ENCODE measurements at regions not wholly inside any gene's neighbourhood (a gene's known extent, or its start where the extent isn't known, plus 50 kb on each side); places are given as distances from the start of the nearest gene placed in this dataset.

GRCh38 chr2:13474538-13474937 lies 757.8 kb downstream of the TRIB2 start:
- Mint-ChIP-seq H3K4me1 (no peaks in the 10 kb centered on the region), H3K9me3 (peaks cover 8 to 9% of the 10 kb centered on the region in 2 donors), H3K27ac (no peak overlapping the region), H3K36me3 (no peaks in the 10 kb centered on the region), H3K4me3 (no peak overlapping the region), H3K27me3 (ENCODE audit: low read depth in 2 of 2) (no peaks in the 10 kb centered on the region)
- H3K27ac ChIP-seq (ENCODE audit: low read length): no peak overlapping the region
- H3K27me3 ChIP-seq (ENCODE audit: control insufficient read depth, insufficient read depth, low read length): no peaks in the 10 kb centered on the region
- TF ChIP-seq CTCF (IDR thresholded peaks at IDR 0.05): no peak
- WGBS (ENCODE audit: insufficient coverage): 70% methylated on average over 4 of the region's 4 CpGs
- no peaks in the 10 kb centered on the region for H3K9me3 ChIP-seq (ENCODE audit: control insufficient read depth, insufficient read depth, low read length)
- no peak overlapping the region for H3K4me3 ChIP-seq (ENCODE audit: low read length)
- no peak for DNase-seq
- H3K36me3 ChIP-seq (ENCODE audit: control insufficient read depth, insufficient read depth, low read length): no peaks in the 10 kb centered on the region
- no peak for ATAC-seq
- no peaks in the 10 kb centered on the region for H3K4me1 ChIP-seq (ENCODE audit: control insufficient read depth, insufficient read depth, low read length)
- intact Hi-C loops (cut with micrococcal nuclease): no loop called here

GRCh38 chr2:13480057-13480456 lies 763.3 kb downstream of the TRIB2 start:
- intact Hi-C loops (cut with micrococcal nuclease): no loop called here
- DNase-seq: no peak

GRCh38 chr2:13481201-13481600 lies 764.5 kb downstream of the TRIB2 start:
- Histone ChIP-seq H3K27me3 (ENCODE audit: control insufficient read depth, insufficient read depth, low read length) (no peaks in the 10 kb centered on the region), H3K9me3 (ENCODE audit: control insufficient read depth, insufficient read depth, low read length) (no peaks in the 10 kb centered on the region), H3K27ac (ENCODE audit: low read length) (no peak overlapping the region), H3K4me3 (ENCODE audit: low read length) (no peak overlapping the region), H3K4me1 (ENCODE audit: control insufficient read depth, insufficient read depth, low read length) (no peaks in the 10 kb centered on the region), H3K36me3 (ENCODE audit: control insufficient read depth, insufficient read depth, low read length) (no peaks in the 10 kb centered on the region)
- Mint-ChIP-seq H3K4me3 (no peak overlapping the region), H3K27ac (no peak overlapping the region), H3K4me1 (no peaks in the 10 kb centered on the region), H3K36me3 (no peaks in the 10 kb centered on the region), H3K27me3 (ENCODE audit: low read depth in 2 of 2) (no peaks in the 10 kb centered on the region), H3K9me3 (peaks cover 7 to 9% of the 10 kb centered on the region in 2 donors)
- DNase-seq (no peak), ATAC-seq (no peak)
- 90% methylated on average over 6 of the region's 6 CpGs for WGBS (ENCODE audit: insufficient coverage)
- TF ChIP-seq CTCF (IDR thresholded peaks at IDR 0.05): no peak
- intact Hi-C loops (cut with micrococcal nuclease): no loop called here

More at GRCh38 chr2:13480057-13480456, 763.3 kb downstream of the TRIB2 start:
- H3K36me3 ChIP-seq (ENCODE audit: control insufficient read depth, insufficient read depth, low read length): no peaks in the 10 kb centered on the region
- H3K27me3 ChIP-seq (ENCODE audit: control insufficient read depth, insufficient read depth, low read length): no peaks in the 10 kb centered on the region
- H3K4me3 Mint-ChIP-seq: no peak overlapping the region
- no peaks in the 10 kb centered on the region for H3K36me3 Mint-ChIP-seq
- WGBS (ENCODE audit: insufficient coverage): 89% methylated on average over 1 of the region's 1 CpG
- ATAC-seq: no peak
- no peaks in the 10 kb centered on the region for H3K4me1 ChIP-seq (ENCODE audit: control insufficient read depth, insufficient read depth, low read length)
- H3K4me3 ChIP-seq (ENCODE audit: low read length): no peak overlapping the region
- H3K27ac ChIP-seq (ENCODE audit: low read length): no peak overlapping the region
- H3K27ac Mint-ChIP-seq: no peak overlapping the region
- H3K27me3 Mint-ChIP-seq (ENCODE audit: low read depth in 2 of 2): no peaks in the 10 kb centered on the region
- no peak for TF ChIP-seq CTCF (IDR thresholded peaks at IDR 0.05)
- H3K4me1 Mint-ChIP-seq: no peaks in the 10 kb centered on the region
- H3K9me3 ChIP-seq (ENCODE audit: control insufficient read depth, insufficient read depth, low read length): no peaks in the 10 kb centered on the region
- H3K9me3 Mint-ChIP-seq: peaks cover 7 to 9% of the 10 kb centered on the region in 2 donors

GRCh38 chr2:13485256-13485655 lies 768.5 kb downstream of the TRIB2 start:
- no peak for ATAC-seq
- Histone ChIP-seq H3K9me3 (ENCODE audit: control insufficient read depth, insufficient read depth, low read length) (no peaks in the 10 kb centered on the region), H3K27me3 (ENCODE audit: control insufficient read depth, insufficient read depth, low read length) (no peaks in the 10 kb centered on the region), H3K36me3 (ENCODE audit: control insufficient read depth, insufficient read depth, low read length) (no peaks in the 10 kb centered on the region), H3K27ac (ENCODE audit: low read length) (no peak overlapping the region), H3K4me3 (ENCODE audit: low read length) (no peak overlapping the region), H3K4me1 (ENCODE audit: control insufficient read depth, insufficient read depth, low read length) (no peaks in the 10 kb centered on the region)
- no peak for TF ChIP-seq CTCF (IDR thresholded peaks at IDR 0.05)
- H3K4me1 Mint-ChIP-seq: no peaks in the 10 kb centered on the region
- H3K9me3 Mint-ChIP-seq: peaks cover 4 to 8% of the 10 kb centered on the region in 2 donors
- no peak for DNase-seq
- H3K36me3 Mint-ChIP-seq: no peaks in the 10 kb centered on the region
- no peak overlapping the region for H3K27ac Mint-ChIP-seq
- intact Hi-C loops (cut with micrococcal nuclease): no loop called here
- WGBS (ENCODE audit: insufficient coverage): 90% methylated on average over 2 of the region's 2 CpGs
- no peak overlapping the region for H3K4me3 Mint-ChIP-seq
- H3K27me3 Mint-ChIP-seq (ENCODE audit: low read depth in 2 of 2): no peaks in the 10 kb centered on the region

Data from natural killer cell (primary cell).